Aorta (tissue), 5 donors: ENCODE measurements at regions not wholly inside any gene's neighbourhood (a gene's known extent, or its start where the extent isn't known, plus 50 kb on each side); places are given as distances from the start of the nearest gene placed in this dataset.
"Not testable (repeated sequence)": the region's sequence is repeated elsewhere in the genome, so short reads cannot be mapped to it uniquely, and the experiment has no call there.

ENCODE experiments used
- ATAC-seq: fragments of 200-7000 bp; cut with Tn5 transposase; one replicate; pipeline ENCODE4 v1.9.1; 2022; ENCODE audit warnings: moderate library complexity; ENCODE audit not compliant: low FRiP score
- DNase-seq, 2 donors: peaks; one replicate each; pipeline ENCODE4 v3.0.0-alpha.2; 2020
- H3K27ac ChIP-seq, 2 donors: one replicate each; pipeline ENCODE4 v1.5.1; 2013; ENCODE audit warnings: low read length in 2 of 2, mild to moderate bottlenecking in 2 of 2, moderate library complexity in 2 of 2, control low read depth in 1 of 2, inconsistent platforms in 1 of 2, low read depth in 1 of 2
- H3K27me3 ChIP-seq, 2 donors: one replicate each; pipeline ENCODE4 v1.6.1; 2013; ENCODE audit warnings: control low read depth in 1 of 2, low read length in 1 of 2, mild to moderate bottlenecking in 1 of 2, moderate library complexity in 1 of 2; ENCODE audit not compliant: insufficient read depth in 2 of 2, control insufficient read depth in 1 of 2
- H3K36me3 ChIP-seq, 2 donors: one replicate each; pipeline ENCODE4 v1.6.1; 2013; ENCODE audit warnings: control low read depth in 1 of 2, low read length in 1 of 2, mild to moderate bottlenecking in 1 of 2; ENCODE audit not compliant: insufficient read depth in 2 of 2, control insufficient read depth in 1 of 2
- H3K4me1 ChIP-seq, 2 donors: one replicate each; pipeline ENCODE4 v1.6.1; 2013; ENCODE audit warnings: low read length in 2 of 2, control low read depth in 1 of 2, mild to moderate bottlenecking in 1 of 2, moderate library complexity in 1 of 2; ENCODE audit not compliant: insufficient read depth in 2 of 2, control insufficient read depth in 1 of 2
- H3K4me3 ChIP-seq, 2 donors: one replicate each; pipeline ENCODE4 v1.5.1; 2013; ENCODE audit warnings: low read length in 2 of 2, control low read depth in 1 of 2, mild to moderate bottlenecking in 1 of 2
- H3K9me3 ChIP-seq: one replicate; pipeline ENCODE4 v1.6.1; 2013; ENCODE audit warnings: mild to moderate bottlenecking, low read length; ENCODE audit not compliant: control insufficient read depth
- WGBS, 2 donors: extraction: QIAGEN DNeasy Blood & Tissue Kit; methylation state at CpG; one replicate each; pipeline ENCODE4 v1.1.7; 2013; 5-methylcytosine and 5-hydroxymethylcytosine counted together
- intact Hi-C, 2 donors: fragments of 100-400 bp; cut with DNase I; formaldehyde crosslinking; loops; one replicate each; pipeline versions ENCODE4 v1.14.2 to v1.15.0; 2022
- donor health status: healthy with polysubstance abuse.
- donor health status: Bipolar disorder and iron deficiency.
- donor health status: DM: no; HTN: no; CAD: no.
- donor health status: DM: no; HTN: no; CAD: no.
- donor health status: DM: yes; HTN: yes; CAD: no.

- intact Hi-C loops: loop anchor here (2.0 to 5.0 kb wide), 3 partner anchors 550 to 855 kb away; no protein-coding TSS in a partner anchor
- DNase-seq: no peak
- 68 to 70% methylated on average over 8 of the region's 8 CpGs for WGBS, 2 donors
- H3K27me3 ChIP-seq: no peaks in the 10 kb centered on the region
- no peaks in the 10 kb centered on the region for H3K36me3 ChIP-seq
- no peaks in the 10 kb centered on the region for H3K4me1 ChIP-seq
- H3K4me3 ChIP-seq: no peak overlapping the region
- no peak overlapping the region for H3K27ac ChIP-seq
- H3K9me3 ChIP-seq: no peaks in the 10 kb centered on the region
- ATAC-seq: no peak
Observed at GRCh38 chr2:111667001-111667400, 217.0 kb downstream of the ANAPC1 start.

GRCh38 chr2:111667542-111668273, 216.3 kb downstream of the ANAPC1 start:
- no peak overlapping the region for H3K4me3 ChIP-seq
- no peaks in the 10 kb centered on the region for H3K4me1 ChIP-seq
- H3K27me3 ChIP-seq: no peaks in the 10 kb centered on the region
- no peaks in the 10 kb centered on the region for H3K9me3 ChIP-seq
- ATAC-seq: peak; percentile 74
- DNase-seq: no peak
- no peaks in the 10 kb centered on the region for H3K36me3 ChIP-seq
- no peak overlapping the region for H3K27ac ChIP-seq
- intact Hi-C loops: loop anchor here (2.0 to 5.0 kb wide), 3 partner anchors 550 to 855 kb away; no protein-coding TSS in a partner anchor
- WGBS, 2 donors: 46% methylated on average over 3 of the region's 3 CpGs

- no peaks in the 10 kb centered on the region for H3K36me3 ChIP-seq
- H3K27me3 ChIP-seq: no peaks in the 10 kb centered on the region
- ATAC-seq (no peak), DNase-seq (no peak)
- no peaks in the 10 kb centered on the region for H3K4me1 ChIP-seq
- WGBS, 2 donors: 97% methylated on average over 4 of the region's 4 CpGs
- H3K4me3 ChIP-seq: no peak overlapping the region
- no peaks in the 10 kb centered on the region for H3K9me3 ChIP-seq
- intact Hi-C loops: loop anchor here (5.0 kb wide), 2 partner anchors 551 to 856 kb away; no protein-coding TSS in a partner anchor
- no peak overlapping the region for H3K27ac ChIP-seq
Observed at GRCh38 chr2:111668274-111668616, 215.7 kb downstream of the ANAPC1 start.

DNA sequence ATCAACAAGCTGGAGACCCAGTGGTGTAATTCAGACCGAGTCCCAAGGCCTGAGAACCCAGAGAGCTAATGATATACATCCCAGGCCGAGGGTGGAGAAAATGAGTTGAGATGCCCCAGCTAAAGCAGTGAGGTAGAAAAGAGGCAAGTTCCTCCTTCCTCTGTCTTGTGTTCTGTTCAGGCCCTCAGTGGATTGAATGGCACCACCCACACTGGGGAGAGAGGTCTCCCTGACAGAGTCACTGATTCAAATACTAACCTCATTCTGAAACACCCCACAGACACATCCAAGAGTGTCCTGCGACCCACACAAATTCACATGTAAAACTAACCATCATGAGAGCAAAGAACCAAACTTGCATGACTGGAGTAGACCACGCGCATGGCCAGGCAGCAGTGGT, 215.3 kb downstream of the ANAPC1 start:
- no peak overlapping the region for H3K27ac ChIP-seq
- no peaks in the 10 kb centered on the region for H3K4me1 ChIP-seq
- 95 to 97% methylated on average over 5 of the region's 5 CpGs for WGBS, 2 donors
- ATAC-seq (no peak), DNase-seq (no peak)
- intact Hi-C loops: loop anchor here (5.0 kb wide), 2 partner anchors 551 to 856 kb away; no protein-coding TSS in a partner anchor
- no peaks in the 10 kb centered on the region for H3K27me3 ChIP-seq
- no peak overlapping the region for H3K4me3 ChIP-seq
- no peaks in the 10 kb centered on the region for H3K9me3 ChIP-seq
- no peaks in the 10 kb centered on the region for H3K36me3 ChIP-seq

DNA sequence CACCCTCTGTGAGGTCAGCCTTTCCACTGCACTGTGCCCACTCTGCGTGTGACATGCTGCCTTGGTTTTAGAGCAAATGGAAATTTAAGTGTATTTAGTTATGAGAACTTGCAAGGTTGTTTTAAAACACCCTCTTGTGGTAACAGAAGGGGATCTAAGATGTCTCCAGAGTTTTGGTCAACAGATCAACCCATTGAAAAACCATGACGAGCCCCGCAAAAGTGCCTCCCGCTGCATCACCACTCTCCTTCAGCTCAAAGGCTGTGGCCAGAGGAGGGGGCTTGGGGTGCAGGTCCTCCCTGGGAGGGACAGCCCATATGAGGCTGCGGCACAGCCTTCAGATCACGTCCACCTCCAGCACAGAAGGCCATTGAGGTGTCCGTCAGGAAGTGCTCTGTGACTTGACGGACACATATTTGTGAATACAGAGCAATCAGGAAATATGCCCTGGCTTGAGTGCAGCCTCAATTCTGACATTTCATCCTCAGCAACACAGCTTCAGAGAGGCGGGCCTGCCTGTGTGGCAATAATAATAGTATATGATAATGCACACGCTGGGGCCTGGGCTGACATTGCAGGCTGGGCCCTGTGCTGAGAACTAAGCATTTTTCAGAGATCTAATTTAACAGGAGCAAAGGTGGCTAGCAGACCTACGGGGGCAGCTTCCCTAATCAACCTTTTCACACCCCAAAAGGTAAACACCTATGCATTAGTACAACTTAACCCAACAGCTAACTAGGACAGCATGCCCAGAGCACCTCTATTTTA, 213.9 kb downstream of the ANAPC1 start:
- Histone ChIP-seq H3K27ac (no peak overlapping the region), H3K4me1 (no peaks in the 10 kb centered on the region), H3K4me3 (no peak overlapping the region), H3K36me3 (no peaks in the 10 kb centered on the region), H3K27me3 (no peaks in the 10 kb centered on the region), H3K9me3 (no peaks in the 10 kb centered on the region)
- intact Hi-C loops: loop anchor here (5.0 kb wide), 2 partner anchors 553 to 858 kb away; no protein-coding TSS in a partner anchor
- WGBS, 2 donors: 96 to 98% methylated on average over 11 of the region's 11 CpGs
- DNase-seq: no peak
- no peak for ATAC-seq

GRCh38 chr2:111670776-111671175, 213.2 kb downstream of the ANAPC1 start:
- Histone ChIP-seq H3K4me3 (no peak overlapping the region), H3K27me3 (no peaks in the 10 kb centered on the region), H3K4me1 (no peaks in the 10 kb centered on the region), H3K9me3 (no peaks in the 10 kb centered on the region), H3K36me3 (no peaks in the 10 kb centered on the region), H3K27ac (no peak overlapping the region)
- 94 to 95% methylated on average over 6 of the region's 6 CpGs for WGBS, 2 donors
- DNase-seq: no peak
- no peak for ATAC-seq
- intact Hi-C loops: no loop called here

GRCh38 chr2:111671426-111672150, 212.4 kb downstream of the ANAPC1 start:
- ATAC-seq: peak; percentile 72
- no peaks in the 10 kb centered on the region for H3K27me3 ChIP-seq
- 90 to 91% methylated on average over 11 to 15 of the region's 15 CpGs for whole genome bisulfite sequencing, 2 donors
- peak in 1 of 2 donors; percentile 86 for DNase-seq
- H3K9me3 ChIP-seq: no peaks in the 10 kb centered on the region
- H3K4me3 ChIP-seq: no peak overlapping the region
- no peaks in the 10 kb centered on the region for H3K36me3 ChIP-seq
- intact Hi-C loops: no loop called here
- H3K4me1 ChIP-seq: no peaks in the 10 kb centered on the region
- H3K27ac ChIP-seq: no peak overlapping the region

GRCh38 chr2:111672641-111673040, 211.4 kb downstream of the ANAPC1 start:
- H3K36me3 ChIP-seq, H3K4me1 ChIP-seq, DNase-seq, H3K27ac ChIP-seq, H3K9me3 ChIP-seq, intact Hi-C loops, H3K27me3 ChIP-seq, ATAC-seq, H3K4me3 ChIP-seq: not testable (repeated sequence)
- 96 to 97% methylated on average over 17 to 26 of the region's 27 CpGs for whole genome bisulfite sequencing, 2 donors
